Left cardiac atrium (tissue), 4 donors: ENCODE measurements at regions not wholly inside any gene's neighbourhood (a gene's known extent, or its start where the extent isn't known, plus 50 kb on each side); places are given as distances from the start of the nearest gene placed in this dataset.

Source experiments
- ATAC-seq, 2 donors: fragments of 200-7000 bp; cut with Tn5 transposase; one replicate each; pipeline ENCODE4 v1.9.1; 2020; ENCODE audit warnings: mild to moderate bottlenecking in 2 of 2, moderate library complexity in 2 of 2
- DNase-seq: peaks from one replicate; pipeline ENCODE4 v3.0.0-alpha.2; 2020
- intact Hi-C, 2 donors: fragments of 100-400 bp; cut with DNase I; formaldehyde crosslinking; loops; one replicate each; pipeline versions ENCODE4 v1.14.1 to v1.15.1; 2022 to 2023
- donor health status: DM: no; HTN: yes; CAD: no.
- donor health status: DM: no; HTN: yes; CAD: no; lungs with severe emphysema.
- donor health status: DM: yes; HTN: yes; CAD: no.
- donor health status: Dilated cardiomyopathy.

DNA sequence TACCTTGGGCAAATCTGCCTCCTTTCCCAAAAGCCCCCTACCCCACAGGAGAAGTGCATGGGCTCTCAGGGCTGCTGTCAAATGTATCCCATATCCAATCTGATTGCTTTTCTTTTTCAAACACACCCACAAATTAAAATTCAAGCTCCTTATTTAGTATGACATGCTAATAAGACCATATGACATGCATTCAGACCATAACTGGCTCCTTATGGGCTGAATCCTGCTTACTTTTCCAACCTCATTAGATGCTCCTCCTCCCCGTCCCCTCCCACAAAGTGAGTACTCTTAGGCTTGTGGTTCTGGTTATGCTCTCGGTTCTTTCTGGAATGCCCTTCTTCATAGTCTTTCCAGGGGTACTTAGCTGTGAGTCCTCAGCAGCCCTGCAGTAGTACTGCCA lies 59.0 kb upstream of the TOM1L1 start:
- DNase-seq (no peak), ATAC-seq (no peak)
- intact Hi-C loops, result no loop called here

GRCh38 chr17:54844233-54844632 lies 56.4 kb upstream of the TOM1L1 start:
- ATAC-seq (no peak), DNase-seq (no peak)
- intact Hi-C loops, result no loop called here

GRCh38 chr17:54848368-54848987 lies 52.2 kb upstream of the TOM1L1 start:
- DNase-seq (no peak), ATAC-seq (no peak)
- intact Hi-C loops, result no loop called here

DNA sequence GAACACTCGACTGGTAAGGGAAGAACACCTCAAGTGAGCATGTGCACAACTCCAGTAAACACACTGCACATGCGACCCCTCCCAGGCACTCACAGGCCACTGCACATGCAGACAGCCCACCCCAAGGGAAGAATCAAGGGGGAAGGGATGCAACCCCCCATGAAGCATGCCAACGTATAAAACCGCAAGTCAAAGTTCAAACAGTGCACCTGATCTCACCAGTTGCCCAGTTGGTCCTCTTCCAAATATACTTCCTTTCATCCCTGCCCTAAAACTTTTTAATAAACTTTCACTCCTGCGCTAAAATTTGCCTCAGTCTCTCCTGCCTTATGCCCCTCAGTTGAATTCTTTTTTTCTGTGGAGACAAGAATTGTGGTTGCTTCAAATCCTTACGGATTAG lies 51.0 kb upstream of the TOM1L1 start:
- ATAC-seq (no peak), DNase-seq (no peak)
- intact Hi-C loops, result no loop called here
